GM12878 (cell line): ENCODE measurements at regions not wholly inside any gene's neighbourhood (a gene's known extent, or its start where the extent isn't known, plus 50 kb on each side); places are given as distances from the start of the nearest gene placed in this dataset.

ENCODE experiments used
- ATAC-seq: fragments of 200-7000 bp; cut with Tn5 transposase; 3 replicates; pipeline ENCODE4 v1.9.1; 2020; ENCODE audit warnings: mild to moderate bottlenecking, moderate library complexity
- BruUV-seq: library from RNA; stranded (reverse); fragments of 400-500 nt; replicated peaks from 2 replicates; lab custom pipeline; 2021; lab: Mats Ljungman, UMichigan
- CTCF ChIA-PET: fragments of 300-600 bp; sonication (Branson Sonifier 250); formaldehyde crosslinking; extraction: SDS; loops from one replicate; lab custom pipeline; 2021; ENCODE audit warnings: inconsistent platforms; lab: Yijun Ruan, JAX
- POLR2A ChIA-PET: fragments of 350-600 bp; formaldehyde crosslinking; extraction: SDS; loops from one replicate; lab custom pipeline; 2021; ENCODE audit warnings: inconsistent platforms; lab: Charles Lee
- RAD21 ChIA-PET: fragments of 300-600 bp; sonication (Branson Sonifier 250); formaldehyde crosslinking; loops from one replicate; lab custom pipeline; 2023; ENCODE audit warnings: antibody characterized with exemption; ENCODE audit not compliant: unreplicated experiment; lab: Charles Lee
- SMC1A ChIA-PET: fragments of 300-600 bp; sonication (Branson Sonifier 250); formaldehyde crosslinking; loops from one replicate; lab custom pipeline; 2023; ENCODE audit not compliant: unreplicated experiment, uncharacterized antibody; lab: Charles Lee
- DNase-seq: peaks from one replicate; pipeline ENCODE4 v3.0.0-alpha.2; 2011; ENCODE audit warnings: low read depth, low spot score
- FAIRE-seq: peaks from 3 replicates; lab custom pipeline; 2011; peaks lifted over from hg19 to GRCh38; lab: Jason Lieb, UNC
- H2AFZ ChIP-seq: 2 replicates; pipeline ENCODE4 v1.6.0; 2011; ENCODE audit warnings: low read depth, low read length, control low read depth; ENCODE audit not compliant: control insufficient read depth
- H3K27ac ChIP-seq: 2 replicates; pipeline ENCODE4 v1.5.1; 2011; ENCODE audit warnings: control low read depth; ENCODE audit not compliant: control insufficient read depth, insufficient read depth
- H3K27me3 ChIP-seq, 2 experiments: replicated peaks in 1 of 2; 2 replicates each; pipeline versions ENCODE4 v1.6.0 to v1.6.1; 2011; ENCODE audit warnings: low read length in 1 of 2; ENCODE audit not compliant: control insufficient read depth in 2 of 2, insufficient read depth in 2 of 2
- H3K36me3 ChIP-seq, 2 experiments: 2 replicates each; pipeline ENCODE4 v1.5.1; 2011; ENCODE audit warnings: low read length in 1 of 2; ENCODE audit not compliant: control insufficient read depth in 2 of 2, insufficient read depth in 2 of 2
- H3K4me1 ChIP-seq: 2 replicates; pipeline ENCODE4 v1.6.1; 2011; ENCODE audit warnings: mild to moderate bottlenecking, low read length, moderate library complexity, mixed read lengths; ENCODE audit not compliant: control insufficient read depth, insufficient read depth
- H3K4me2 ChIP-seq: 2 replicates; pipeline ENCODE4 v1.6.0; 2011; ENCODE audit warnings: control low read depth; ENCODE audit not compliant: control insufficient read depth, insufficient read depth
- H3K4me3 ChIP-seq: fragments of 200-600 bp; sonication (generic); 2 replicates; pipeline ENCODE4 v1.5.1; 2016
- H3K79me2 ChIP-seq: 2 replicates; pipeline ENCODE4 v1.6.0; 2011; ENCODE audit warnings: low read length; ENCODE audit not compliant: control insufficient read depth, insufficient read depth
- H3K9ac ChIP-seq: 2 replicates; pipeline ENCODE4 v1.8.0; 2011; ENCODE audit warnings: low read length, control low read depth, mixed read lengths; ENCODE audit not compliant: control insufficient read depth, insufficient read depth
- H3K9me3 ChIP-seq: replicated peaks from 3 replicates; pipeline ENCODE4 v1.5.1; 2011; ENCODE audit warnings: mild to moderate bottlenecking, low read length; ENCODE audit not compliant: control insufficient read depth, insufficient read depth
- H4K20me1 ChIP-seq: 2 replicates; pipeline ENCODE4 v1.6.0; 2011; ENCODE audit not compliant: control insufficient read depth, insufficient read depth
- BCLAF1 ChIP-seq: fragments of 450-650 bp; IDR thresholded peaks from 2 replicates; pipeline ENCODE4 v1.6.1; 2017; ENCODE audit warnings: antibody characterized with exemption, mild to moderate bottlenecking, moderate library complexity
- MAX ChIP-seq: IDR thresholded peaks from 2 replicates; pipeline ENCODE4 v1.6.1; 2012; ENCODE audit warnings: low read depth, low read length, improper control_type of control experiment
- MEF2B ChIP-seq: fragments of 450-650 bp; IDR thresholded peaks from 2 replicates; pipeline ENCODE4 v1.6.1; 2018; ENCODE audit warnings: mild to moderate bottlenecking, moderate library complexity; ENCODE audit not compliant: partially characterized antibody, poor library complexity, severe bottlenecking
- NFIC ChIP-seq: IDR thresholded peaks from 2 replicates; pipeline ENCODE4 v1.6.1; 2012; ENCODE audit warnings: low read depth, mild to moderate bottlenecking, inconsistent platforms, low read length, moderate library complexity
- POU2F2 ChIP-seq: IDR thresholded peaks from 3 replicates; pipeline ENCODE4 v1.6.1; 2011; ENCODE audit warnings: low read depth, mild to moderate bottlenecking, low read length, borderline replicate concordance
- USF2 ChIP-seq: IDR thresholded peaks from 2 replicates; pipeline ENCODE4 v1.6.1; 2011; ENCODE audit warnings: low read depth, low read length, improper control_type of control experiment, borderline replicate concordance
- WGBS: methylation state at CpG from one replicate; pipeline ENCODE4 v1.1.6; 2016; ENCODE audit warnings: low lambda C conversion rate; ENCODE audit not compliant: insufficient replicate concordance, insufficient coverage; ENCODE audit errors: missing lambda C conversion rate; 5-methylcytosine and 5-hydroxymethylcytosine counted together
- in situ Hi-C: fragments of 300-500 bp; cut with MboI; formaldehyde crosslinking; loops from 9 replicates; pipeline ENCODE4 v1.14.3; 2018; ENCODE audit warnings: mixed read lengths
- intact Hi-C: fragments of 100-400 bp; cut with micrococcal nuclease; formaldehyde crosslinking; loops from one replicate; pipeline ENCODE4 v1.14.2; 2022; ENCODE audit not compliant: unreplicated experiment

- H3K36me3 ChIP-seq, result no peaks in the 10 kb centered on the region
- BruUV-seq, result no TSS peak
- H3K9ac ChIP-seq, result no peak overlapping the region
- FAIRE-seq, result no peak
- no peak overlapping the region for H3K4me3 ChIP-seq
- ChIA-PET SMC1A (interaction anchor here (0.6 to 1.7 kb wide), 4 partner anchors 9 to 1078 kb away, joined by 3 to 8 read pairs (median 4); no protein-coding TSS in a partner anchor), CTCF (no interaction called here), RAD21 (no interaction called here), POLR2A (no interaction called here)
- intact Hi-C loops, result no loop called here
- ATAC-seq, result no peak
- no peak overlapping the region for H3K4me2 ChIP-seq
- H3K4me1 ChIP-seq, result peaks cover 12% of the 10 kb centered on the region
- WGBS, result 40% methylated on average over 2 of the region's 2 CpGs
- in situ Hi-C loops, result no loop called here
- no peak overlapping the region for H3K27ac ChIP-seq
- no peaks in the 10 kb centered on the region for H4K20me1 ChIP-seq
- TF ChIP-seq MEF2B (no peak), POU2F2 (no peak), MAX (no peak), BCLAF1 (no peak), USF2 (no peak), NFIC (no peak)
- DNase-seq, result no peak
- H3K79me2 ChIP-seq, result no peaks in the 10 kb centered on the region
- H3K9me3 ChIP-seq, result no peaks in the 10 kb centered on the region; the same call in 2 of the 3 replicates
- H2AFZ ChIP-seq, result no peak overlapping the region
- peaks cover 0 to 2% of the 10 kb centered on the region in 2 experiments; a peak in 2 of 4 replicates for H3K27me3 ChIP-seq
Observed at GRCh38 chr17:55572599-55572998, 61.3 kb upstream of the SMIM36 start.
